Transverse colon (tissue), 4 donors: ENCODE measurements at regions not wholly inside any gene's neighbourhood (a gene's known extent, or its start where the extent isn't known, plus 50 kb on each side); places are given as distances from the start of the nearest gene placed in this dataset.

Source experiments
- DNase-seq: peaks from one replicate; pipeline ENCODE4 v3.0.0-alpha.2; 2019
- H3K27ac ChIP-seq, 4 donors: fragments of 200-600 bp; sonication (generic); 2 replicates each; pipeline ENCODE4 v1.5.1; 2016 to 2018; ENCODE audit warnings: inconsistent platforms in 4 of 4
- H3K27me3 ChIP-seq: fragments of 200-600 bp; sonication (generic); 2 replicates; pipeline ENCODE4 v1.5.1; 2017; ENCODE audit warnings: inconsistent platforms
- H3K36me3 ChIP-seq, 4 donors: fragments of 200-600 bp; sonication (generic); 2 replicates each; pipeline ENCODE4 v1.5.1; 2017 to 2019; ENCODE audit warnings: inconsistent platforms in 4 of 4
- H3K4me1 ChIP-seq, 4 donors: fragments of 200-600 bp; sonication (generic); 2 replicates each; pipeline ENCODE4 v1.5.1; 2017 to 2020; ENCODE audit warnings: inconsistent platforms in 4 of 4
- H3K4me3 ChIP-seq, 4 donors: fragments of 200-600 bp; sonication (generic); 1 replicate in 1 of 4; 2 replicates in 3 of 4; pipeline versions ENCODE4 v1.5.1 to v1.6.1; 2017 to 2019; ENCODE audit warnings: inconsistent platforms in 4 of 4
- H3K9me3 ChIP-seq, 2 donors: fragments of 200-600 bp; sonication (generic); 2 replicates each; pipeline ENCODE4 v1.5.1; 2017 to 2019; ENCODE audit warnings: inconsistent platforms in 2 of 2
- EP300 ChIP-seq: sonication (generic); formaldehyde crosslinking; IDR thresholded peaks from one replicate; pipeline ENCODE4 v1.6.1; 2017; ENCODE audit warnings: antibody characterized with exemption, low read depth
- POLR2A ChIP-seq: fragments of 450-650 bp; IDR thresholded peaks from one replicate; pipeline ENCODE4 v1.6.1; 2016; ENCODE audit warnings: antibody characterized with exemption, mild to moderate bottlenecking, moderate library complexity
- POLR2AphosphoS5 ChIP-seq, 3 donors: sonication (generic); formaldehyde crosslinking; IDR thresholded peaks; one replicate each; pipeline ENCODE4 v1.6.1; 2016; ENCODE audit warnings: antibody characterized with exemption in 3 of 3
- whole genome bisulfite sequencing, 2 donors: methylation state at CpG; one replicate each; pipeline ENCODE4 v1.1.5; 2018; ENCODE audit warnings: low coverage in 1 of 2; 5-methylcytosine and 5-hydroxymethylcytosine counted together
- in situ Hi-C, 4 donors: fragments of 200-750 bp; cut with MboI; loops; one replicate each; pipeline versions ENCODE4 v1.15.0 to v1.15.1; 2017; ENCODE audit warnings: low sequenced_read_pairs in 3 of 4, low pct_ligation_motif_present in 1 of 4, low pct_unique_long_range_greater_than_20kb in 1 of 4
- intact Hi-C: fragments of 100-400 bp; cut with DNase I; formaldehyde crosslinking; loops from one replicate; pipeline ENCODE4 v1.15.1; 2023; ENCODE audit warnings: low total_unique reads
- TF ChIP-seq, protein P1 (sequence below), 5 experiments: fragments of 200-600 bp in 3 of 5; fragments of 450-650 bp in 2 of 5; sonication (generic) in 3 of 5; IDR thresholded peaks; 1 replicate in 2 of 5; 2 replicates in 3 of 5; pipeline ENCODE4 v1.5.1; 2016 to 2017; ENCODE audit warnings: antibody characterized with exemption in 5 of 5, inconsistent platforms in 3 of 5, mild to moderate bottlenecking in 2 of 5, moderate library complexity in 1 of 5

DNA sequence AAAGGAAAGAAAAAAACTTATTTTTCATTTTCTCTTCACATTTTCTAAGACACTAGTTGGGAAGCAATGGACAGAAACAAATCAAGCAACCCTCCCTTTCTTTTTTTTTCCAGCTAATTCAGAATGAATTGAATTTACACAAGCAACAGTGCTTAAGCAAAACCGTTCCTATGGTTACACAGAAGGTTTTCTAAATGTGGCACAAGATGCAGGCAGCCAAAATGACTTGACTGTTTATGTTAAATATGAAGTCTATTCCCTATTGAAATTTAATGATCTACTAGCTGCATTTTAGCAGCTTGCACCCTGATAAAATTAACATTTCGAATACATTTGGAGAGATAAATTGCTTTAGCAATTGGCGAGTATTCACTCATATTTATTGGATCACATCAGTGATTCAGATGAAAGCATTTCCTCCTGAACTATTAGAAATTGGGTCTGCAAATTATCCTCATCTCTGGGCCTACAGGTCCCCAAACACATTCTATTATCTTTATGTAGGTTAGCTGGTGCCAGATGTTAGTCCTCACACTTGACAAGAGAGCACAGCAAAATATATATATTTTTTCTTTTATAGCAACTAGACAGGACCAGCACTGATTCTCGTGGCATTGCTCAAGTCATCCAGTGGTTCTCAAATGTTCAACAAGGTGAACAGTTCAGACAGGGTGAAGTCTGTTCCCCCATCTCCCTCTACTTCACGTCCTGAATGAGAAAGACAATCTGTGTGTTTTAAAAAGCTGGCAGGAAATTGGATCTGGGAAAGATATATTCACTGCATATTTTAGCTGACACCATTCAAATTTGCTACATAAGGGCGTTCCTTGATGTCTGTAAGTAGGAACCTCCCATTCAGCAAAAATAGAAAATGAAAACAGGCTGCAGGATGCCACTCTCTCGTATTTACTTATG, 463.6 kb upstream of the KCNMB2 start:
- peaks cover 0 to 14% (median 0%) of the 10 kb centered on the region in 4 donors for H3K4me1 ChIP-seq
- intact Hi-C loops = no loop called here
- DNase-seq = no peak
- no peaks in the 10 kb centered on the region for H3K9me3 ChIP-seq
- no peaks in the 10 kb centered on the region for H3K36me3 ChIP-seq
- peak overlapping the region in 1 of 4 donors; percentile 28 for H3K27ac ChIP-seq
- in situ Hi-C loops = no loop called here
- H3K4me3 ChIP-seq = no peak overlapping the region
- 58 to 64% methylated on average over 7 of the region's 7 CpGs for WGBS, 2 donors
- H3K27me3 ChIP-seq = no peaks in the 10 kb centered on the region
- TF ChIP-seq POLR2A = no peak

DNA sequence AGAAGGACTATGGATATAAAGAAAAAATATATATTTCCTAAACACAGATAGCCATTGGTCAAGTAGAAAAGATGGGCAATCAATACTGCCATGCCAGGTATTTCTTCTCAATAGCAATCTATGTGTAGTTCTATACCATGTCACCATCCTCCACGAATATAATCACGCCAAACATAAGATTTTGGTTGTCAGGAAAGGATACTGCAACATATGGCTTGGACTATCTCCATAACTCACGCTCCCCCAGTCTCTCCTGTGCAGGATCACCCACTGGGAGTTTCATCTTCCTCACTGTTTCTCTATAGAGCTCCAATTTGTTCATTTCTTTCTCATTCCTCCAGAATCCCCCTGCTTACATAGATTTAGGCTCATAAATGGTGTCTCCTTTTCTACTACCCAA, 462.9 kb upstream of the KCNMB2 start:
- Histone ChIP-seq H3K4me1 (peaks cover 0 to 8% (median 0%) of the 10 kb centered on the region in 4 donors), H3K4me3 (no peak overlapping the region), H3K27me3 (no peaks in the 10 kb centered on the region), H3K27ac (no peak overlapping the region), H3K36me3 (no peaks in the 10 kb centered on the region), H3K9me3 (no peaks in the 10 kb centered on the region)
- no peak for DNase-seq
- WGBS, 2 donors = 84 to 97% methylated on average over 3 of the region's 3 CpGs
- in situ Hi-C loops = no loop called here
- intact Hi-C loops = no loop called here
- TF ChIP-seq EP300 = no peak
- no peak for TF ChIP-seq POLR2AphosphoS5 (IDR thresholded peaks at IDR 0.05)
- TF ChIP-seq, protein P1, sequence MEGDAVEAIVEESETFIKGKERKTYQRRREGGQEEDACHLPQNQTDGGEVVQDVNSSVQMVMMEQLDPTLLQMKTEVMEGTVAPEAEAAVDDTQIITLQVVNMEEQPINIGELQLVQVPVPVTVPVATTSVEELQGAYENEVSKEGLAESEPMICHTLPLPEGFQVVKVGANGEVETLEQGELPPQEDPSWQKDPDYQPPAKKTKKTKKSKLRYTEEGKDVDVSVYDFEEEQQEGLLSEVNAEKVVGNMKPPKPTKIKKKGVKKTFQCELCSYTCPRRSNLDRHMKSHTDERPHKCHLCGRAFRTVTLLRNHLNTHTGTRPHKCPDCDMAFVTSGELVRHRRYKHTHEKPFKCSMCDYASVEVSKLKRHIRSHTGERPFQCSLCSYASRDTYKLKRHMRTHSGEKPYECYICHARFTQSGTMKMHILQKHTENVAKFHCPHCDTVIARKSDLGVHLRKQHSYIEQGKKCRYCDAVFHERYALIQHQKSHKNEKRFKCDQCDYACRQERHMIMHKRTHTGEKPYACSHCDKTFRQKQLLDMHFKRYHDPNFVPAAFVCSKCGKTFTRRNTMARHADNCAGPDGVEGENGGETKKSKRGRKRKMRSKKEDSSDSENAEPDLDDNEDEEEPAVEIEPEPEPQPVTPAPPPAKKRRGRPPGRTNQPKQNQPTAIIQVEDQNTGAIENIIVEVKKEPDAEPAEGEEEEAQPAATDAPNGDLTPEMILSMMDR (IDR thresholded peaks at IDR 0.05) = no peak
- TF ChIP-seq POLR2A = no peak

DNA sequence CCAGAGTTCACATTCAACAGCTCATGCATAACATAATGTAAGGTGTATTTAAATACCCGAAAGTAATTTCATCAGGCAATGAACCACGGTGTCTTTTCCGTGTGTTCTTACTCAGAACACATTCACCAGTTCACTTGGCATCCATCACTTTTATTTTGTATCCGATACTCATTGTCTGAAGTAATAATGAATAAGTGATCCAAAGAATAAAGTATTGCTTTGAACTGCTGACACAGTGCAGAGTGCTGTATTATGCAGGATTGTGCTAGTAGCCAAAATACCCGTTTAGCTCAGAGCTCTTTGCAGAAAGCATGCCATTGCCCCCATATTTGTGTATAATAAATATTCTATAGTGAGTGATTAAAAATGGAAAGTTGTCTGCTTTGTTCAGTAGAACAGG, 460.9 kb upstream of the KCNMB2 start:
- intact Hi-C loops (no loop called here), in situ Hi-C loops (loop anchor here in 1 of 4 donors (25.0 kb wide), 1 partner anchor 863 kb away; no protein-coding TSS in a partner anchor)
- H3K27me3 ChIP-seq = no peaks in the 10 kb centered on the region
- no peak overlapping the region for H3K4me3 ChIP-seq
- H3K4me1 ChIP-seq = peaks cover 0 to 8% (median 0%) of the 10 kb centered on the region in 4 donors
- WGBS, 2 donors = 76 to 85% methylated on average over 5 of the region's 5 CpGs
- H3K36me3 ChIP-seq = no peaks in the 10 kb centered on the region
- no peak for DNase-seq
- H3K9me3 ChIP-seq = no peaks in the 10 kb centered on the region
- no peak overlapping the region for H3K27ac ChIP-seq
- TF ChIP-seq POLR2AphosphoS5 (IDR thresholded peaks at IDR 0.05) = no peak

DNA sequence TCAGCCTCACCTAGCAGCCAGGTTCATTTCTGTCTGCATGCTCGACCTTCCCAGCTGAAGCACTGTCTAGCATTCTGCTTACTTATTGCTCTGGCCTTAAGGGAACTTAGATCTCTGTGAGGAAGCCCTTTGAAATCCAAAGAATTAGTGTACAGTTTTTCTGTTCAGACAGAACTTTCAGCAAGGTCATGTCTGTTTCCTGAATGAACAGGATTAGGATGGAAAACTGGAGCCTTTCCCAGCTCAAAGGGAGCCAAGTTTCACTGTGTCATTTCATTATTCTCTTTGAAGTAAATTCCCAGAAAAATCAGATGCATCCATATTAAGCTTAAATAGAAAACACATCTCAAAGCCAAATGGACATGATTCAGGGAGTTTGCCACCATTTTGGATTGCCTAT, 457.3 kb upstream of the KCNMB2 start:
- no peaks in the 10 kb centered on the region for H3K9me3 ChIP-seq
- TF ChIP-seq, protein P1 (IDR thresholded peaks at IDR 0.05) = no peak
- TF ChIP-seq POLR2AphosphoS5 (IDR thresholded peaks at IDR 0.05) = no peak
- TF ChIP-seq EP300 = no peak
- no peak for TF ChIP-seq POLR2A
- intact Hi-C loops = no loop called here
- in situ Hi-C loops = loop anchor here in 1 of 4 donors (25.0 kb wide), 1 partner anchor 867 kb away; no protein-coding TSS in a partner anchor
- peaks cover 5 to 17% (median 7%) of the 10 kb centered on the region in 4 donors for H3K4me1 ChIP-seq
- no peaks in the 10 kb centered on the region for H3K27me3 ChIP-seq
- H3K36me3 ChIP-seq = no peaks in the 10 kb centered on the region
- H3K4me3 ChIP-seq = no peak overlapping the region
- H3K27ac ChIP-seq = peak overlapping the region in 3 of 4 donors; percentile 24 to 53 (median 31)
- no peak for DNase-seq
- 23 to 60% methylated on average over 1 of the region's 1 CpG for WGBS, 2 donors

DNA sequence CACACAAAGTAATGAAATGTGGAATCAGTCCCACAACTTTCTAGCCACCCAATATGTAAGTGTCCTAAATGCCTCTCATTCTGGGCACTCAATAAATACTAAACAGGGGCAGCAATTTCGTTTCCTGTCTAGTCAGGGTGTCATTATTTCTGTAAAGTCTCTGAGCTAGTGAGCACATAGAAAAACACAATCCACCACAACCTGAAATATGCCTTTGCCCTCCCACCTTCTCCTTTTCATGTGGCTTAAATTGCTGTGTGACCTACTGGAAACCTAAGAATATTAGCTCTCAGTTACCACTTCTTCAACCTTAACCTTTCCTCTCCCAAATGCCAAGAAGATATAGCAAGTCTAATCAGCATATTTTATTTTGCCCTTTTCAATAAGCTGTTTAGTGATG, 456.3 kb upstream of the KCNMB2 start:
- TF ChIP-seq POLR2A (no peak), EP300 (no peak), POLR2AphosphoS5 (IDR thresholded peaks at IDR 0.05) (no peak)
- TF ChIP-seq, protein P1 (IDR thresholded peaks at IDR 0.05) = no peak
- Histone ChIP-seq H3K9me3 (no peaks in the 10 kb centered on the region), H3K27me3 (no peaks in the 10 kb centered on the region), H3K4me1 (peaks cover 15 to 27% (median 17%) of the 10 kb centered on the region in 4 donors), H3K27ac (no peak overlapping the region), H3K4me3 (no peak overlapping the region), H3K36me3 (no peaks in the 10 kb centered on the region)
- WGBS, 2 donors = 53% methylated on average over 1 of the region's 1 CpG; no CpG with 5 or more reads in 1 of the 2 donors
- in situ Hi-C loops = loop anchor here in 1 of 4 donors (25.0 kb wide), 1 partner anchor 868 kb away; no protein-coding TSS in a partner anchor
- intact Hi-C loops = no loop called here
- no peak for DNase-seq
